ENCODE measurements at regions not wholly inside any gene's neighbourhood (a gene's known extent, or its start where the extent isn't known, plus 50 kb on each side); places are given as distances from the start of the nearest gene placed in this dataset.

GRCh38 chr1:93773049-93773838, 91.6 kb upstream of the BCAR3 start:
- Histone ChIP-seq H3K4me3 (ENCODE audit: extremely low read depth, insufficient read depth, low read length, poor library complexity, severe bottlenecking) (no peak overlapping the region), H3K4me1 (ENCODE audit: control insufficient read depth, insufficient read depth, low read length, poor library complexity, severe bottlenecking) (peaks cover 8% of the 10 kb centered on the region), H3K9me3 (ENCODE audit: control insufficient read depth, low read length) (no peaks in the 10 kb centered on the region), H3K27ac (ENCODE audit: low read depth, low read length, severe bottlenecking) (no peak overlapping the region), H3K36me3 (ENCODE audit: control insufficient read depth, insufficient read depth, low read length) (no peaks in the 10 kb centered on the region)
- WGBS, 2 experiments (ENCODE audit: insufficient coverage in 2 of 2), result 92 to 96% methylated on average over 2 of the region's 2 CpGs

- WGBS, 2 experiments (ENCODE audit: insufficient coverage in 2 of 2), result 79 to 86% methylated on average over 1 to 2 of the region's 2 CpGs
- Histone ChIP-seq H3K36me3 (ENCODE audit: control insufficient read depth, insufficient read depth, low read length) (no peaks in the 10 kb centered on the region), H3K4me1 (ENCODE audit: control insufficient read depth, insufficient read depth, low read length, poor library complexity, severe bottlenecking) (peaks cover 12% of the 10 kb centered on the region), H3K27ac (ENCODE audit: low read depth, low read length, severe bottlenecking) (no peak overlapping the region), H3K9me3 (ENCODE audit: control insufficient read depth, low read length) (no peaks in the 10 kb centered on the region), H3K4me3 (ENCODE audit: extremely low read depth, insufficient read depth, low read length, poor library complexity, severe bottlenecking) (no peak overlapping the region)
Measured at GRCh38 chr1:93771843-93772242, 90.2 kb upstream of the BCAR3 start.

DNA sequence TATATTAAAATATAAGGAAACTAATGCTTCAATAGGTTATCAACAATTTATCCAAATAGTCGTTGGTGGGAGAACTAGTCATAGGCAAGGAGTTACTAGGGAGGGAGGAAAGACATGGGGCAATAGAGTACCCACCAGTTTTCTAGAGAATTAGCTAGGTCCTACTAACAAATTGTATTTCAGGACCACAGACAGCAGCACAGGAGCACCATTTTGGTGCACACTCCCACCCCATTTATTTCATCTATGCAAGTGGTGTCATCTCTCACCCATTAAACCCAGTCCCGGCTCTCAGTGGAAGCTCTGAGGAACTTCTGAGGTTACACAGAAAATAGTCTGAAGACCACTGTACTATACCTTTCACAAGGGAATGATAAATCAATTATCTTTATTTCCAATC, 89.0 kb upstream of the BCAR3 start:
- no peak overlapping the region for H3K27ac ChIP-seq (ENCODE audit: low read depth, low read length, severe bottlenecking)
- WGBS, 2 experiments (ENCODE audit: insufficient coverage in 2 of 2), result 80% methylated on average over 1 of the region's 2 CpGs; no CpG with 5 or more reads in 1 of the 2 experiments
- peaks cover 17% of the 10 kb centered on the region for H3K4me1 ChIP-seq (ENCODE audit: control insufficient read depth, insufficient read depth, low read length, poor library complexity, severe bottlenecking)
- H3K4me3 ChIP-seq (ENCODE audit: extremely low read depth, insufficient read depth, low read length, poor library complexity, severe bottlenecking), result no peak overlapping the region
- no peaks in the 10 kb centered on the region for H3K36me3 ChIP-seq (ENCODE audit: control insufficient read depth, insufficient read depth, low read length)
- H3K9me3 ChIP-seq (ENCODE audit: control insufficient read depth, low read length), result no peaks in the 10 kb centered on the region

DNA sequence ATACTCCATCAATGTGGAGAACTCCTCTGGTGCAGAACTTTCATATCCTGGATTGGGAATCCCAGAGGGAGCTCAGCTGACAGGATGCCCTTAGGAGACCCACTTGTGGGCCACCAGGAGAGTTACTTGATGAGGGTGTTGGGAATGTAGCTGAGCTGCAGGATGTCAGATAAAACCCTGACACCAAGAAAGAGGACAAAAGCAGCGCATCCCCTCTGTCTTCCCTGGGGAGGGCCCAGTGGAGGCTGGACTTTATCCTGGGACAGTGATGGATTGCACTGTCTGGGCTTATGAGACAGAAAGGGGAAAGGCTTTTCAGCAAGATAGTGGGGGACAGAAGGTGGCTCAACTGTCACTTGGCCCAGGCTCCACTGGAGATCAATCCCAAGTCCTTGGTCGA, 88.1 kb upstream of the BCAR3 start:
- Histone ChIP-seq H3K4me3 (ENCODE audit: extremely low read depth, insufficient read depth, low read length, poor library complexity, severe bottlenecking) (no peak overlapping the region), H3K9me3 (ENCODE audit: control insufficient read depth, low read length) (no peaks in the 10 kb centered on the region)
- WGBS, 2 experiments (ENCODE audit: insufficient coverage in 2 of 2), result 66 to 80% methylated on average over 2 of the region's 2 CpGs

GRCh38 chr1:93768380-93768863, 86.8 kb upstream of the BCAR3 start:
- Histone ChIP-seq H3K4me1 (ENCODE audit: control insufficient read depth, insufficient read depth, low read length, poor library complexity, severe bottlenecking) (peaks cover 17% of the 10 kb centered on the region), H3K27ac (ENCODE audit: low read depth, low read length, severe bottlenecking) (peak overlapping the region; percentile 17), H3K4me3 (ENCODE audit: extremely low read depth, insufficient read depth, low read length, poor library complexity, severe bottlenecking) (no peak overlapping the region), H3K36me3 (ENCODE audit: control insufficient read depth, insufficient read depth, low read length) (no peaks in the 10 kb centered on the region), H3K9me3 (ENCODE audit: control insufficient read depth, low read length) (no peaks in the 10 kb centered on the region)
- WGBS, 2 experiments (ENCODE audit: insufficient coverage in 2 of 2), result 61 to 80% methylated on average over 4 to 5 of the region's 6 CpGs

More for the DNA sequence above, 88.1 kb upstream of the BCAR3 start:
- H3K4me1 ChIP-seq (ENCODE audit: control insufficient read depth, insufficient read depth, low read length, poor library complexity, severe bottlenecking), result peaks cover 17% of the 10 kb centered on the region
- H3K27ac ChIP-seq (ENCODE audit: low read depth, low read length, severe bottlenecking), result peak overlapping the region; percentile 17
- no peaks in the 10 kb centered on the region for H3K36me3 ChIP-seq (ENCODE audit: control insufficient read depth, insufficient read depth, low read length)

DNA sequence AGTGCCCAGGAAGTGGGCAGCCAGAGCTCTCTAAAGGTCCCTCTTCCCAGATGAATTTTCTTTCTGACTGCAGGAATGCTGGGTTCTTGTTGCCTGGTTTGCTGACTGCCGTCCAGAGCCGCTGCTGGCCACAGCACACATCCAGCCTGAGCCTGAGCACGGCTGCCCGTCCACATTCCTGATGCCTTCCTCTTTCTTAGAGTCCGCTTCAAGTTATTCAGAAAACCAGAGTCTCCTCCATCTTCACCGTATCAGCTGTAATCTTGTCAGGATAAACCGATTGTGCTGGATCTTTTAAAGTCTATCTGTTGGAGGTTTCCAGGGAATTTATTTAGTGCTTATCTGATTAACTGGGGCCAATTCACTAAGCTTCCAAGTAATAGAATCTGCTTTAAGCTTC, 84.8 kb upstream of the BCAR3 start:
- H3K36me3 ChIP-seq (ENCODE audit: control insufficient read depth, insufficient read depth, low read length), result no peaks in the 10 kb centered on the region
- H3K4me3 ChIP-seq (ENCODE audit: extremely low read depth, insufficient read depth, low read length, poor library complexity, severe bottlenecking), result no peak overlapping the region
- H3K27ac ChIP-seq (ENCODE audit: low read depth, low read length, severe bottlenecking), result peak overlapping the region; percentile 68
- H3K4me1 ChIP-seq (ENCODE audit: control insufficient read depth, insufficient read depth, low read length, poor library complexity, severe bottlenecking), result peaks cover 17% of the 10 kb centered on the region
- H3K9me3 ChIP-seq (ENCODE audit: control insufficient read depth, low read length), result no peaks in the 10 kb centered on the region
- 90% methylated on average over 4 to 6 of the region's 7 CpGs for WGBS, 2 experiments (ENCODE audit: insufficient coverage in 2 of 2)

DNA sequence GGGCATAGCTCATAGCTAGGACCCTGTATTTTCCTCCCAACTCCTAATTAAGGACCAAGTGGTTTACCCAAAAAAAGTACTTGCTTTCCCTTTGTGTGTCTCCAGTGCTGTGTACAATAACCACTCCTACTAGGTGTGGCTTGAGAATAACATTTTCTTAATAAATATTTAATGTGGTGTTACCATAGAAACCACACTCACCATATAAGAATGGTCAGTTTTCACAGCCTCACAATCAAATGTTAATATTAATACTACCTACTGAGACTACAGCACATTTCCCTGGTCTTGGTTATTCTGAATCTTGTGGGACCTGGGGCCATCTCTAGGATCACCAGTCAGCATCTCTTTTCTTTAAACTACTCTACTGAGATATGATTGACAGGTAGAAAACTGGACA, 83.5 kb upstream of the BCAR3 start:
- H3K4me1 ChIP-seq (ENCODE audit: control insufficient read depth, insufficient read depth, low read length, poor library complexity, severe bottlenecking), result peaks cover 17% of the 10 kb centered on the region
- no peaks in the 10 kb centered on the region for H3K36me3 ChIP-seq (ENCODE audit: control insufficient read depth, insufficient read depth, low read length)
- H3K4me3 ChIP-seq (ENCODE audit: extremely low read depth, insufficient read depth, low read length, poor library complexity, severe bottlenecking), result no peak overlapping the region
- no peak overlapping the region for H3K27ac ChIP-seq (ENCODE audit: low read depth, low read length, severe bottlenecking)
- no peaks in the 10 kb centered on the region for H3K9me3 ChIP-seq (ENCODE audit: control insufficient read depth, low read length)

DNA sequence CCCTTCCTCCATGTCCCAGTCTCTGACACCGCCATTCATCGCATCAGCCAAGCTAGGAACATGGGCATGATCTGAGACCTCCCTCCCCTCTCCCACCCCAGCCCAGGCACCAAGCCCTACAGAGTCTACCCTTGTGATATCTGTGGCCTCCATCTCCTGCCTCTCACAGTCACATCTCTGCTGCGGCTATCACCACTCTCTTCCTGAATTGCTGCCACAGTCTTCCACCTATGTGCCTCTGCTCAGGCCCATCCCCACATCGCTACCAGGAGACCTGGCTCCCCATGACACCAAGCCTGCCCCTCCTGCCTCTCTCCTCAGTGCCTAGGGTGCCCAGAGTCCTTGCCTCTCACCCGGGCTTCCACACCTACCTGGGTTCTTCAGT, 82.7 kb upstream of the BCAR3 start:
- Histone ChIP-seq H3K36me3 (ENCODE audit: control insufficient read depth, insufficient read depth, low read length) (no peaks in the 10 kb centered on the region), H3K27ac (ENCODE audit: low read depth, low read length, severe bottlenecking) (no peak overlapping the region), H3K4me1 (ENCODE audit: control insufficient read depth, insufficient read depth, low read length, poor library complexity, severe bottlenecking) (peaks cover 17% of the 10 kb centered on the region), H3K4me3 (ENCODE audit: extremely low read depth, insufficient read depth, low read length, poor library complexity, severe bottlenecking) (no peak overlapping the region), H3K9me3 (ENCODE audit: control insufficient read depth, low read length) (no peaks in the 10 kb centered on the region)
- WGBS, 2 experiments (ENCODE audit: insufficient coverage in 2 of 2), result 94 to 100% methylated on average over 4 to 5 of the region's 5 CpGs

- H3K9me3 ChIP-seq (ENCODE audit: control insufficient read depth, low read length), result no peaks in the 10 kb centered on the region
- 90 to 94% methylated on average over 3 to 4 of the region's 5 CpGs for WGBS, 2 experiments (ENCODE audit: insufficient coverage in 2 of 2)
- H3K4me3 ChIP-seq (ENCODE audit: extremely low read depth, insufficient read depth, low read length, poor library complexity, severe bottlenecking), result no peak overlapping the region
- no peak overlapping the region for H3K27ac ChIP-seq (ENCODE audit: low read depth, low read length, severe bottlenecking)
- no peaks in the 10 kb centered on the region for H3K36me3 ChIP-seq (ENCODE audit: control insufficient read depth, insufficient read depth, low read length)
- peaks cover 18% of the 10 kb centered on the region for H3K4me1 ChIP-seq (ENCODE audit: control insufficient read depth, insufficient read depth, low read length, poor library complexity, severe bottlenecking)
Measured at GRCh38 chr1:93763704-93764365, 82.2 kb upstream of the BCAR3 start.

GRCh38 chr1:93758842-93759515, 77.3 kb upstream of the BCAR3 start:
- no peak overlapping the region for H3K27ac ChIP-seq (ENCODE audit: low read depth, low read length, severe bottlenecking)
- no peaks in the 10 kb centered on the region for H3K36me3 ChIP-seq (ENCODE audit: control insufficient read depth, insufficient read depth, low read length)
- no peak overlapping the region for H3K4me3 ChIP-seq (ENCODE audit: extremely low read depth, insufficient read depth, low read length, poor library complexity, severe bottlenecking)
- 85 to 100% methylated on average over 1 to 3 of the region's 7 CpGs for WGBS, 2 experiments (ENCODE audit: insufficient coverage in 2 of 2)
- peaks cover 17% of the 10 kb centered on the region for H3K4me1 ChIP-seq (ENCODE audit: control insufficient read depth, insufficient read depth, low read length, poor library complexity, severe bottlenecking)
- H3K9me3 ChIP-seq (ENCODE audit: control insufficient read depth, low read length), result no peaks in the 10 kb centered on the region
